KMS-11 (cell line): ENCODE measurements at regions not wholly inside any gene's neighbourhood (a gene's known extent, or its start where the extent isn't known, plus 50 kb on each side); places are given as distances from the start of the nearest gene placed in this dataset.

Experiments
- H2AFZ ChIP-seq: fragments of 200-600 bp; sonication (generic); 2 replicates; pipeline ENCODE4 v1.6.1; 2016; ENCODE audit warnings: antibody characterized with exemption, mixed run types, low read depth
- H3K27ac ChIP-seq: fragments of 200-600 bp; sonication (generic); 2 replicates; pipeline ENCODE4 v1.6.1; 2016; ENCODE audit warnings: mild to moderate bottlenecking, mixed run types
- H3K27me3 ChIP-seq: fragments of 200-600 bp; sonication (generic); 2 replicates; pipeline ENCODE4 v1.6.1; 2017; ENCODE audit warnings: mild to moderate bottlenecking, low read depth, mixed run types, moderate library complexity; ENCODE audit not compliant: insufficient read depth
- H3K36me3 ChIP-seq: fragments of 200-600 bp; sonication (generic); 2 replicates; pipeline ENCODE4 v1.6.1; 2017; ENCODE audit warnings: mild to moderate bottlenecking, mixed run types; ENCODE audit not compliant: insufficient read depth
- H3K4me1 ChIP-seq: fragments of 200-600 bp; sonication (generic); 2 replicates; pipeline ENCODE4 v1.6.1; 2016; ENCODE audit warnings: mild to moderate bottlenecking, low read depth, mixed run types; ENCODE audit not compliant: poor library complexity, severe bottlenecking
- H3K4me2 ChIP-seq: fragments of 200-600 bp; sonication (generic); 2 replicates; pipeline ENCODE4 v1.7.0; 2016; ENCODE audit warnings: mild to moderate bottlenecking, mixed run types
- H3K4me3 ChIP-seq: fragments of 200-600 bp; sonication (generic); IDR thresholded peaks from 2 replicates; pipeline ENCODE4 v1.6.1; 2017; ENCODE audit warnings: low read depth, low read length, mixed read lengths; ENCODE audit not compliant: insufficient read depth
- H3K79me2 ChIP-seq: fragments of 200-600 bp; sonication (generic); 2 replicates; pipeline ENCODE4 v1.6.1; 2016; ENCODE audit warnings: low read depth, mixed run types; ENCODE audit not compliant: insufficient read depth
- H3K9ac ChIP-seq: fragments of 200-600 bp; sonication (generic); 2 replicates; pipeline ENCODE4 v1.6.1; 2016; ENCODE audit warnings: mild to moderate bottlenecking, mixed run types
- H4K20me1 ChIP-seq: fragments of 200-600 bp; sonication (generic); 2 replicates; pipeline ENCODE4 v1.6.1; 2016; ENCODE audit warnings: mild to moderate bottlenecking, mixed run types; ENCODE audit not compliant: insufficient read depth
- TF ChIP-seq, protein P1 (sequence below): fragments of 200-600 bp; sonication (generic); conservative IDR thresholded peaks from 2 replicates; pipeline ENCODE4 v1.6.1; 2017; ENCODE audit warnings: low read depth, mild to moderate bottlenecking, antibody characterized with exemption, low read length, moderate library complexity, mixed read lengths

DNA sequence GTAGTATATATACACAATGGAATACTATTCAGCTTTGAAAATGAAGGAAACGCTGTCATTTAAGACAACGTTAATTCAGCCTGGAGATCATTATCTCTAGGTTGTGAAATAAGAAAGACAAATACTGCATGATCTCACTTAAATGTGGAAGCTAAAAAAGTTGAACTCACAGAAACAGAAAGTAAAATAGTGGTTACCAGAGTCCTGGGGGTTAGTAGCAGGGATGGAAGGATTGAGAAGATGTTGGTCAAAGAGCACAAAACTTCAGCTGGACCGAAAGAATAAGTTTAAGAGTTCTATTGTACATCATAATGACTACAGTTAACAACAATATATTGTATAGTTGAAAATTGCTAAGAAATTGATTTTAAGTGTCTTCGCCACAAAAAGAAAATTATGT lies 670.3 kb downstream of the NR4A2 start:
- Histone ChIP-seq H3K36me3 (no peaks in the 10 kb centered on the region), H3K27ac (no peak overlapping the region), H3K9ac (no peak overlapping the region), H3K4me1 (no peaks in the 10 kb centered on the region), H3K79me2 (no peaks in the 10 kb centered on the region), H4K20me1 (no peaks in the 10 kb centered on the region), H3K27me3 (no peaks in the 10 kb centered on the region), H3K4me3 (no peak overlapping the region), H2AFZ (no peak overlapping the region), H3K4me2 (no peak overlapping the region)
- TF ChIP-seq, protein P1, sequence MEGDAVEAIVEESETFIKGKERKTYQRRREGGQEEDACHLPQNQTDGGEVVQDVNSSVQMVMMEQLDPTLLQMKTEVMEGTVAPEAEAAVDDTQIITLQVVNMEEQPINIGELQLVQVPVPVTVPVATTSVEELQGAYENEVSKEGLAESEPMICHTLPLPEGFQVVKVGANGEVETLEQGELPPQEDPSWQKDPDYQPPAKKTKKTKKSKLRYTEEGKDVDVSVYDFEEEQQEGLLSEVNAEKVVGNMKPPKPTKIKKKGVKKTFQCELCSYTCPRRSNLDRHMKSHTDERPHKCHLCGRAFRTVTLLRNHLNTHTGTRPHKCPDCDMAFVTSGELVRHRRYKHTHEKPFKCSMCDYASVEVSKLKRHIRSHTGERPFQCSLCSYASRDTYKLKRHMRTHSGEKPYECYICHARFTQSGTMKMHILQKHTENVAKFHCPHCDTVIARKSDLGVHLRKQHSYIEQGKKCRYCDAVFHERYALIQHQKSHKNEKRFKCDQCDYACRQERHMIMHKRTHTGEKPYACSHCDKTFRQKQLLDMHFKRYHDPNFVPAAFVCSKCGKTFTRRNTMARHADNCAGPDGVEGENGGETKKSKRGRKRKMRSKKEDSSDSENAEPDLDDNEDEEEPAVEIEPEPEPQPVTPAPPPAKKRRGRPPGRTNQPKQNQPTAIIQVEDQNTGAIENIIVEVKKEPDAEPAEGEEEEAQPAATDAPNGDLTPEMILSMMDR, result no peak

DNA sequence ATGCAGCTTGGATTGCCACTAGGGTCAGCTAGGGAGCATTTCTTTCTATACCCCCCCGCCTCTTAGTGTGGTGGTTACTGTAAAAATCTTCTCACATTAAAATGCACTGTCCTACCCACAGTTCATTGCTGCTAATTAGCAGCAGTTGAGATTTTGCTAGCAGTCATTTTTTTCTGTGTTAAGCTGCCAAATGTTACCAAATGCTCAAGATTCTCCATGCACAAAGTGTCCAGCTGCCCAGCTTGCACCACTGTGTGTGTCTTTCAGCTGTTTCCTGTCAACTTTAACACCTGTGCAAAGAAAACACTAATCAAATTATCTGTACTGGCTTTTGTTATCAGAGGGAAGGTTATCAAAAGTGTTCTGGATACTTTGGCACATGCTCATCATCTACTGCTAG lies 679.3 kb downstream of the NR4A2 start:
- H3K4me1 ChIP-seq, result no peaks in the 10 kb centered on the region
- TF ChIP-seq, protein P1, result no peak
- no peak overlapping the region for H3K4me2 ChIP-seq
- no peaks in the 10 kb centered on the region for H3K36me3 ChIP-seq
- H3K9ac ChIP-seq, result no peak overlapping the region
- no peak overlapping the region for H3K4me3 ChIP-seq
- no peaks in the 10 kb centered on the region for H4K20me1 ChIP-seq
- no peak overlapping the region for H3K27ac ChIP-seq
- no peaks in the 10 kb centered on the region for H3K27me3 ChIP-seq
- H3K79me2 ChIP-seq, result no peaks in the 10 kb centered on the region
- no peak overlapping the region for H2AFZ ChIP-seq

DNA sequence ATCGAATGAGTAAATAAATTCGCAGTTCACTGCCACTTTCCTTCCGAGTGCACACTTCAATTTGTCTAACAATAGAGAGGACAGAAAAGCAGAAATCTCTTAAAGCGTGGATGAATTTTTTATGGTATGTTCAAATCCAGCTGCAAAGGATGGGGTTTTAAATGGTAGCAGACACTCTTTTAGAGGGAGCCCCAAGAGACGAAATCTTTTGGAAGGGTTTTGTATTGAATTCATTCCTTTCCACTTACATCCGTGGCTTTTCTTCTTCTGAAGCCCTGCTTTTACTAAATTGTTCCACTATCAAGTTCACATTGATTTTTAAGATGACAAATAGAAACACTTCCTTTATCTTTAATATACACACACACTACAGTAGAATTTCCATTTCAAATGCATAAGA lies 680.7 kb downstream of the NR4A2 start:
- no peak overlapping the region for H3K27ac ChIP-seq
- H4K20me1 ChIP-seq, result no peaks in the 10 kb centered on the region
- H3K4me3 ChIP-seq, result no peak overlapping the region
- H3K4me1 ChIP-seq, result no peaks in the 10 kb centered on the region
- no peak overlapping the region for H3K9ac ChIP-seq
- TF ChIP-seq, protein P1, result no peak
- H3K4me2 ChIP-seq, result no peak overlapping the region
- H2AFZ ChIP-seq, result no peak overlapping the region
- H3K79me2 ChIP-seq, result no peaks in the 10 kb centered on the region
- H3K36me3 ChIP-seq, result no peaks in the 10 kb centered on the region
- no peaks in the 10 kb centered on the region for H3K27me3 ChIP-seq

DNA sequence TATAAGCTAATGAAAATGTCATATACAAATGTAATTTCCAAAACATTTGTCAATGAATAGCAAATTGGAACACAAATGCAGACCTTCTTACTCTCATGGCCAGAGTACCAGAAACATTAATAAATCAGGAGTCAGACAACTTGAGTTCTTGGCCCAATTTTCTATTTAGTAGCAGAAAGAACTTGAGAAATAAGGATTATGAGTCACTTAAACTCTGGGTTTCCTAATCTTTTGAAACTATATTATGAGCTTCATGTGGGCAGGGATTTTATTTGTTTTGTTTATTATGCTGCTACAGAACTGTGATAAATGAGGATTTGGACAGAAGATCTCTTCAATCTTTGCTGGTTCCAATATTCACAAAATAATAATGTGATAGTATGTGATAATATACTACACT lies 686.7 kb downstream of the NR4A2 start:
- Histone ChIP-seq H3K27me3 (no peaks in the 10 kb centered on the region), H3K4me2 (no peak overlapping the region), H3K4me1 (peaks cover 6% of the 10 kb centered on the region), H3K4me3 (no peak overlapping the region), H3K9ac (no peak overlapping the region), H2AFZ (no peak overlapping the region), H3K36me3 (no peaks in the 10 kb centered on the region), H4K20me1 (no peaks in the 10 kb centered on the region), H3K27ac (no peak overlapping the region), H3K79me2 (no peaks in the 10 kb centered on the region)
- TF ChIP-seq, protein P1, result no peak
